HepG2 (cell line): ENCODE measurements at regions not wholly inside any gene's neighbourhood (a gene's known extent, or its start where the extent isn't known, plus 50 kb on each side); places are given as distances from the start of the nearest gene placed in this dataset.
"Not testable (repeated sequence)": the region's sequence is repeated elsewhere in the genome, so short reads cannot be mapped to it uniquely, and the experiment has no call there.

Source experiments
- ATAC-seq: fragments of 200-7000 bp; cut with Tn5 transposase; 3 replicates; pipeline ENCODE4 v1.9.1; 2020; ENCODE audit warnings: mild to moderate bottlenecking, moderate library complexity
- BruUV-seq: library from RNA; stranded (reverse); fragments of 400-500 nt; replicated peaks from 2 replicates; lab custom pipeline; 2021; lab: Mats Ljungman, UMichigan
- CTCF ChIA-PET: fragments of 300-600 bp; formaldehyde crosslinking; extraction: SDS; loops from one replicate; lab custom pipeline; 2021; ENCODE audit warnings: low total read pairs, inconsistent platforms, low intra/inter-chr PET ratio; lab: Yijun Ruan, JAX
- POLR2A ChIA-PET: fragments of 350-600 bp; sonication (Branson Sonifier 250); formaldehyde crosslinking; loops from one replicate; lab custom pipeline; 2020; ENCODE audit warnings: antibody characterized with exemption, inconsistent platforms; lab: Yijun Ruan, JAX
- DNase-seq: peaks from one replicate; pipeline ENCODE4 v3.0.0-alpha.2; 2015; ENCODE audit warnings: low spot score
- FAIRE-seq: peaks from 3 replicates; lab custom pipeline; 2011; peaks lifted over from hg19 to GRCh38; lab: Jason Lieb, UNC
- H2AFZ ChIP-seq: one replicate; pipeline ENCODE4 v1.6.1; 2011; ENCODE audit warnings: low read length, inconsistent platforms
- H3K27ac ChIP-seq: fragments of 300-600 bp; 3 replicates; pipeline ENCODE4 v1.8.0; 2011; ENCODE audit warnings: mixed run types, mild to moderate bottlenecking, mixed read lengths, low read length, inconsistent platforms; ENCODE audit not compliant: insufficient read depth; ENCODE audit errors: extremely low read length
- H3K27me3 ChIP-seq, 2 experiments: fragments of 200-600 bp in 1 of 2; 2 replicates in 1 of 2; 3 replicates in 1 of 2; pipeline versions ENCODE4 v1.6.0 to v1.8.0; 2011; ENCODE audit warnings: low read length in 2 of 2, mild to moderate bottlenecking in 2 of 2, moderate library complexity in 2 of 2, inconsistent platforms in 1 of 2; ENCODE audit not compliant: insufficient read depth in 2 of 2, control insufficient read depth in 1 of 2
- H3K36me3 ChIP-seq, 2 experiments: fragments of 200-600 bp in 1 of 2; replicated peaks in 1 of 2; 2 replicates in 1 of 2; 3 replicates in 1 of 2; pipeline versions ENCODE4 v1.5.1 to v1.8.0; 2011; ENCODE audit warnings: low read length in 2 of 2, inconsistent platforms in 1 of 2; ENCODE audit not compliant: insufficient read depth in 2 of 2, control insufficient read depth in 1 of 2
- H3K4me1 ChIP-seq: 2 replicates; pipeline ENCODE4 v1.5.1; 2012; ENCODE audit warnings: low read length, inconsistent platforms; ENCODE audit not compliant: insufficient read depth
- H3K4me2 ChIP-seq: 2 replicates; pipeline ENCODE4 v1.6.0; 2011; ENCODE audit warnings: low read depth, low read length, inconsistent platforms
- H3K4me3 ChIP-seq, 3 experiments: fragments of 200-600 bp in 1 of 3; sonication (generic), shearing (Covaris generic) in 1 of 3; replicated peaks in 1 of 3; 2 replicates each; pipeline ENCODE4 v1.5.1; 2011 to 2016; ENCODE audit warnings: low read length in 3 of 3, inconsistent platforms in 2 of 3, low read depth in 2 of 3, mild to moderate bottlenecking in 2 of 3, control low read depth in 1 of 3, mixed read lengths in 1 of 3; ENCODE audit not compliant: insufficient read depth in 1 of 3
- H3K79me2 ChIP-seq: one replicate; pipeline ENCODE4 v1.6.1; 2011; ENCODE audit warnings: low read length, inconsistent platforms; ENCODE audit not compliant: insufficient read depth
- H3K9ac ChIP-seq: 2 replicates; pipeline ENCODE4 v1.6.0; 2011; ENCODE audit warnings: mild to moderate bottlenecking, low read depth, low read length, inconsistent platforms; ENCODE audit not compliant: insufficient read depth
- H3K9me3 ChIP-seq: 2 replicates; pipeline ENCODE4 v1.5.1; 2012; ENCODE audit warnings: mild to moderate bottlenecking, low read length
- H4K20me1 ChIP-seq: 2 replicates; pipeline ENCODE4 v1.6.0; 2011; ENCODE audit warnings: inconsistent platforms, mild to moderate bottlenecking, low read length, moderate library complexity; ENCODE audit not compliant: insufficient read depth
- NR2F1 ChIP-seq, 2 experiments: fragments of 450-650 bp in 1 of 2; formaldehyde crosslinking in 1 of 2; IDR thresholded peaks; 2 replicates each; pipeline versions ENCODE4 v1.5.0 to v1.6.1; 2016 to 2020; ENCODE audit warnings: mild to moderate bottlenecking in 1 of 2, missing compliant biosample characterization in 1 of 2, missing genetic modification reagents in 1 of 2, moderate library complexity in 1 of 2
- NR2F6 ChIP-seq, 2 experiments: IDR thresholded peaks; 2 replicates each; pipeline ENCODE4 v1.6.1; 2016; ENCODE audit warnings: antibody characterized with exemption in 1 of 2, mild to moderate bottlenecking in 1 of 2
- STAG1 ChIP-seq: sonication (generic); formaldehyde crosslinking; IDR thresholded peaks from 2 replicates; pipeline ENCODE4 v1.4.0; 2020; ENCODE audit warnings: missing genetic modification reagents
- TBP ChIP-seq: sonication (generic); formaldehyde crosslinking; IDR thresholded peaks from 2 replicates; pipeline ENCODE4 v1.5.0; 2020; ENCODE audit warnings: missing genetic modification reagents
- TEAD3 ChIP-seq: optimal IDR thresholded peaks from 2 replicates; pipeline ENCODE3; 2016; ENCODE audit warnings: borderline replicate concordance
- ZBTB49 ChIP-seq: sonication (generic); formaldehyde crosslinking; IDR thresholded peaks from 2 replicates; pipeline ENCODE4 v1.4.0; 2020; ENCODE audit warnings: missing genetic modification reagents, borderline replicate concordance
- WGBS: methylation state at CpG from one replicate; pipeline ENCODE4 v1.1.6; 2017; ENCODE audit warnings: low lambda C conversion rate; 5-methylcytosine and 5-hydroxymethylcytosine counted together
- in situ Hi-C: cut with HindIII; loops from 2 replicates; pipeline ENCODE4 v1.10.0; 2017; ENCODE audit warnings: low pct_unique_long_range_greater_than_20kb; ENCODE audit not compliant: extremely low pct_ligation_motif_present
- intact Hi-C: fragments of 100-400 bp; cut with micrococcal nuclease; formaldehyde crosslinking; loops from one replicate; pipeline ENCODE4 v1.10.0; 2022; ENCODE audit not compliant: unreplicated experiment
- TF ChIP-seq, protein P1 (sequence below), 2 experiments: fragments of 450-650 bp in 1 of 2; sonication (generic) in 1 of 2; formaldehyde crosslinking; IDR thresholded peaks; 2 replicates each; pipeline versions ENCODE4 v1.5.0 to v1.8.0; 2020 to 2022; ENCODE audit warnings: mild to moderate bottlenecking in 1 of 2, missing genetic modification reagents in 1 of 2
- TF ChIP-seq, protein P2 (sequence below): sonication (generic); formaldehyde crosslinking; IDR thresholded peaks from 2 replicates; pipeline ENCODE4 v1.5.0; 2020; ENCODE audit warnings: mild to moderate bottlenecking, missing genetic modification reagents, moderate library complexity

GRCh38 chr14:23766737-23767401, 130.7 kb downstream of the DHRS2 start (continued):
- TF ChIP-seq NR2F1 (CRISPR knock-in tag; IDR thresholded peaks at IDR 0.05), result 0 out of 4 replicates have a peak, but pooled peaks of 1 of the 2 experiments have one; percentile 28
- no peak for TF ChIP-seq ZBTB49 (CRISPR knock-in tag)
- no peak for TF ChIP-seq TBP
- 0 out of 2 replicates have a peak, but pooled peaks have one; percentile 10 for TF ChIP-seq NR2F6 (IDR thresholded peaks at IDR 0.05)
- no peak for TF ChIP-seq NR2F6 (CRISPR knock-in tag; IDR thresholded peaks at IDR 0.05)

- DNase-seq (peak; percentile 36), ATAC-seq (peak; percentile 94)
- intact Hi-C loops, result loop anchor here (1.0 kb wide), 1 partner anchor 141 kb away; no protein-coding TSS in a partner anchor
- WGBS, result 44% methylated on average over 9 of the region's 9 CpGs
- H2AFZ ChIP-seq, H3K4me3 ChIP-seq, H3K36me3 ChIP-seq, H3K4me2 ChIP-seq, H4K20me1 ChIP-seq, POLR2A ChIA-PET, H3K9me3 ChIP-seq, H3K27me3 ChIP-seq, in situ Hi-C loops, H3K27ac ChIP-seq, FAIRE-seq, H3K9ac ChIP-seq, H3K79me2 ChIP-seq, CTCF ChIA-PET, BruUV-seq, H3K4me1 ChIP-seq: not testable (repeated sequence)
- TF ChIP-seq STAG1 (CRISPR knock-in tag) (peak; percentile 38), TEAD3 (CRISPR knock-in tag) (peak; percentile 27)
- TF ChIP-seq, protein P1, sequence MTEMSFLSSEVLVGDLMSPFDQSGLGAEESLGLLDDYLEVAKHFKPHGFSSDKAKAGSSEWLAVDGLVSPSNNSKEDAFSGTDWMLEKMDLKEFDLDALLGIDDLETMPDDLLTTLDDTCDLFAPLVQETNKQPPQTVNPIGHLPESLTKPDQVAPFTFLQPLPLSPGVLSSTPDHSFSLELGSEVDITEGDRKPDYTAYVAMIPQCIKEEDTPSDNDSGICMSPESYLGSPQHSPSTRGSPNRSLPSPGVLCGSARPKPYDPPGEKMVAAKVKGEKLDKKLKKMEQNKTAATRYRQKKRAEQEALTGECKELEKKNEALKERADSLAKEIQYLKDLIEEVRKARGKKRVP (CRISPR knock-in tag; IDR thresholded peaks at IDR 0.05), result 0 out of 4 replicates have a peak, but pooled peaks of 1 of the 2 experiments have one; percentile 17
- TF ChIP-seq, protein P2, sequence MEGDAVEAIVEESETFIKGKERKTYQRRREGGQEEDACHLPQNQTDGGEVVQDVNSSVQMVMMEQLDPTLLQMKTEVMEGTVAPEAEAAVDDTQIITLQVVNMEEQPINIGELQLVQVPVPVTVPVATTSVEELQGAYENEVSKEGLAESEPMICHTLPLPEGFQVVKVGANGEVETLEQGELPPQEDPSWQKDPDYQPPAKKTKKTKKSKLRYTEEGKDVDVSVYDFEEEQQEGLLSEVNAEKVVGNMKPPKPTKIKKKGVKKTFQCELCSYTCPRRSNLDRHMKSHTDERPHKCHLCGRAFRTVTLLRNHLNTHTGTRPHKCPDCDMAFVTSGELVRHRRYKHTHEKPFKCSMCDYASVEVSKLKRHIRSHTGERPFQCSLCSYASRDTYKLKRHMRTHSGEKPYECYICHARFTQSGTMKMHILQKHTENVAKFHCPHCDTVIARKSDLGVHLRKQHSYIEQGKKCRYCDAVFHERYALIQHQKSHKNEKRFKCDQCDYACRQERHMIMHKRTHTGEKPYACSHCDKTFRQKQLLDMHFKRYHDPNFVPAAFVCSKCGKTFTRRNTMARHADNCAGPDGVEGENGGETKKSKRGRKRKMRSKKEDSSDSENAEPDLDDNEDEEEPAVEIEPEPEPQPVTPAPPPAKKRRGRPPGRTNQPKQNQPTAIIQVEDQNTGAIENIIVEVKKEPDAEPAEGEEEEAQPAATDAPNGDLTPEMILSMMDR, result peak; percentile 44
Observed at GRCh38 chr14:23769221-23769728, 133.1 kb downstream of the DHRS2 start.
